Kidney epithelial cell (primary cell): ENCODE measurements at regions not wholly inside any gene's neighbourhood (a gene's known extent, or its start where the extent isn't known, plus 50 kb on each side); places are given as distances from the start of the nearest gene placed in this dataset.

Experiments
- DNase-seq: peaks from one replicate; pipeline ENCODE4 v3.0.0-alpha.2; 2010; ENCODE audit warnings: low read depth
- H3K27me3 ChIP-seq: 2 replicates; pipeline ENCODE4 v1.6.0; 2011; ENCODE audit warnings: low read length; ENCODE audit not compliant: control insufficient read depth, insufficient read depth
- H3K36me3 ChIP-seq: 2 replicates; pipeline ENCODE4 v1.5.1; 2011; ENCODE audit warnings: low read length; ENCODE audit not compliant: control insufficient read depth, insufficient read depth
- H3K4me3 ChIP-seq: 2 replicates; pipeline ENCODE4 v1.5.1; 2011; ENCODE audit warnings: low read depth, mild to moderate bottlenecking, control low read depth, low read length
- TF ChIP-seq, protein P1 (sequence below): IDR thresholded peaks from 2 replicates; pipeline ENCODE4 v1.5.1; 2011; ENCODE audit warnings: mild to moderate bottlenecking, moderate library complexity, low read length, control low read depth, inconsistent platforms; ENCODE audit not compliant: insufficient read depth, poor library complexity, severe bottlenecking

DNA sequence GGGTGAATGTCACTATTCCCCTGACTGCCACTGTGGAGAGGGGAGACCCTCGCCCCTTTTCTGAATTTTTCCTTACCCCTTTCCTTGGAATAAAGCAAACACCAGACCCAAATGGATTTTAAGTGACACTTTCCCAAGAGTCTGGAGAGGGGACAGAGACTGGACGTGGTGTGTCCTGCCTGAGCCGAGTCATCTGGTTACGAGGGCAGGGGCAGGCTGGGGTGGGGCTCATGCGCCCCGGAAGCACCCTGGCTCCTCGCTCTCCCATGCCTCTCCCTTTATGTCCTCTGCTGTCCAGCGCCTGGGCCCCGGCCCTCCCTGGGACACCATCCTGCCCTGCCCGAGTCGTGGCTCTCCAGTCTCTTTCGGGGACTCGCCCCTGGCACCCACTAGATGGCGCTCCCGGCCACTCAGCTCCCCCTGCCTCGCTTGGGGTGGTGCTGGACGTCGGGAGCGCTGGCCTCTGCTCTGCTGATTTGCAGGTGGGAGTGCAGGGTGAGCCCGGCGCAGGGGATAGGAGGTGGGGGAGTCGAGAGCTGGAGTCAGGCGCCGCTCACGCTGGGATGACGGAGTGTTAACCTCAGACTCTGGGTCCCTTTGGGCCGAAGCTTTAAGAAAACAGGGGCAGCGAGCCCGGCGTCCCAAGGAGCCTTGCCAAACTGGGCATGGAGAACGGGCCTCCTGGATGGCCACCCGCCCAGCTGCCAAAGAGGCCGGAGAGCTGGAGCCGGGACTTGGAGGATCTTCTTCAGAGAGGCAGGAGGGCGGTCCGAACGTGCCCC lies 89.8 kb downstream of the RPS6KA4 start:
- peaks cover 25% of the 10 kb centered on the region for H3K27me3 ChIP-seq
- TF ChIP-seq, protein P1, sequence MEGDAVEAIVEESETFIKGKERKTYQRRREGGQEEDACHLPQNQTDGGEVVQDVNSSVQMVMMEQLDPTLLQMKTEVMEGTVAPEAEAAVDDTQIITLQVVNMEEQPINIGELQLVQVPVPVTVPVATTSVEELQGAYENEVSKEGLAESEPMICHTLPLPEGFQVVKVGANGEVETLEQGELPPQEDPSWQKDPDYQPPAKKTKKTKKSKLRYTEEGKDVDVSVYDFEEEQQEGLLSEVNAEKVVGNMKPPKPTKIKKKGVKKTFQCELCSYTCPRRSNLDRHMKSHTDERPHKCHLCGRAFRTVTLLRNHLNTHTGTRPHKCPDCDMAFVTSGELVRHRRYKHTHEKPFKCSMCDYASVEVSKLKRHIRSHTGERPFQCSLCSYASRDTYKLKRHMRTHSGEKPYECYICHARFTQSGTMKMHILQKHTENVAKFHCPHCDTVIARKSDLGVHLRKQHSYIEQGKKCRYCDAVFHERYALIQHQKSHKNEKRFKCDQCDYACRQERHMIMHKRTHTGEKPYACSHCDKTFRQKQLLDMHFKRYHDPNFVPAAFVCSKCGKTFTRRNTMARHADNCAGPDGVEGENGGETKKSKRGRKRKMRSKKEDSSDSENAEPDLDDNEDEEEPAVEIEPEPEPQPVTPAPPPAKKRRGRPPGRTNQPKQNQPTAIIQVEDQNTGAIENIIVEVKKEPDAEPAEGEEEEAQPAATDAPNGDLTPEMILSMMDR: peak; percentile 94
- H3K36me3 ChIP-seq: no peaks in the 10 kb centered on the region
- no peak overlapping the region for H3K4me3 ChIP-seq
- peak; percentile 12 for DNase-seq

DNA sequence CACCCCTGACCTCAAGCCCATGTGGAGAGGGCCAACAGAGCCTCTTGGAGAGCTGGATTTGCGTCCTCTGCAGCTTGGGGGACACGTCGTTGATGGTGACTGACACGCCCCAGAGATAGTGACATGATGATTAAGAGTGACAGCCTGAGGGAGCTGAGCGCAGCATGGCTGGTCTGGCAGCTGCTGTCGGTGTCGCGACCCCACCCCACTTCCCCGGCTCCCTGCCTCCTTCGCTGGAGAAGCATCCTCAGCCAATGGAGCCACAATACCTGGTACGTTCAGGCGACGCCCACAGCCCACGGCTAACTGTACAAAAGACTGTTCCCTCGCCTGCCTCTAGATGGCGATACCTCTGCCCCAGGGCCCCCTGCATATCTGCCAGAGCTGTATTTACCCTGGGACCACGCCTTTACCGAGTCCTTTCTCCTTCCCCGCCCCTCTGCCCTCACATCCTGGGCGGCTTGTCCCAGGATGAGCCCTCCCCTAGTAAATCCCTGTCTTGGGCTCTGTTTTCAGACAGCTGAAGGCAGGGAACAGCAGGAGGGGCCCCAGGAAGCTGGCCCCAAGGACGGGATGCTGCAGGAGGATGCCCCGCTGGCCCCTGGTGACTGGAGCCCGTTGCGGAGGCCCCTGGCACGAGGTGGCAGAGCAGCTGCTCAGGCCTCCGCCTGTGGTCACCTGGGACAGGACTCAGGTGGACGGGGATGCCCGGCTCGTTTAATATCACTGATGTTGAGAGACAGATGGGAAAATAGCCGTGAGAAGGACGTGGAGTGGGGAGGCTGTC lies 90.6 kb downstream of the RPS6KA4 start:
- no peaks in the 10 kb centered on the region for H3K36me3 ChIP-seq

DNA sequence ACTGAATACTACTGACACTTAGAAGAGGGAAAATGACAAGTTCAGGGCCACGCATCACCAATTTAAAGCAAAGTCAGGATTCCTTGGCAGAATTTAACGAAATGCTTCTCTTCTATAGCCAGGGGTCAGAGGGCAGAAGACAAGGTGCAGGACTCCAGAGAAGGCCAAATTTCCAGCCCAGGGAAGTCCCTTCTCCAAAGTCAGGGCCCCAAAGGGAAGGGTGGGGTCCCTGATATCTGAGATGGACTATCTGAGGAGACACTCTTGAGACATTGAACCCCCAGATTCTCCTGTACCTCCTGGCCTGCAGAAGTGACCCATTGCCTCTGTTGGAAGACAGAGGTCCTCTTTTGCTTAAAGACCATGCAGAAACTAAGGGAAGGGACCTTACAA lies 91.2 kb downstream of the RPS6KA4 start:
- no peak for DNase-seq

More for the DNA sequence above, 90.6 kb downstream of the RPS6KA4 start:
- TF ChIP-seq, protein P1: peak; percentile 83
- DNase-seq: no peak
- Histone ChIP-seq H3K4me3 (no peak overlapping the region), H3K27me3 (peaks cover 24% of the 10 kb centered on the region)

DNA sequence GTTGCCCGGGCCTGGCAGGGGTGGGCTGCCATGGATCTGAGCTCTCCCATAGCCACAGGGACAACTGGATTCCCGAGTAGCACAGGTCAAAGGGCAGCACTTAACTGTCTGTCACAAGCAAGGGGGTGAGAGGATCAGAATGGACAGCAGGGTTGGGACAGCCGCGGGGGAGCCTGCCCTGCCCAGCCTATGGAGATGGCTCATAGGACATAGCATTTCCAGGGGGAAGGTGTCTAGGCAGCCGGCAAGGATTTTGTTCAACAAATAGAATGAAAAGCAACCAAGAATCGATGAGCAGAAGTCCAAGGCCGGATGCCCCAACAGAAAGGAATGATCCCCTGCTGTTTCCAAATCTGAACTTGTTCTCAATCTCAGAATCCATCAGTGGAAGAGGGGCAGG lies 92.9 kb downstream of the RPS6KA4 start:
- peaks cover 21% of the 10 kb centered on the region for H3K27me3 ChIP-seq
- DNase-seq: no peak
- TF ChIP-seq, protein P1: no peak

More for the DNA sequence above, 91.2 kb downstream of the RPS6KA4 start:
- H3K36me3 ChIP-seq: no peaks in the 10 kb centered on the region
- H3K4me3 ChIP-seq: no peak overlapping the region
- peaks cover 21% of the 10 kb centered on the region for H3K27me3 ChIP-seq
- TF ChIP-seq, protein P1: no peak

DNA sequence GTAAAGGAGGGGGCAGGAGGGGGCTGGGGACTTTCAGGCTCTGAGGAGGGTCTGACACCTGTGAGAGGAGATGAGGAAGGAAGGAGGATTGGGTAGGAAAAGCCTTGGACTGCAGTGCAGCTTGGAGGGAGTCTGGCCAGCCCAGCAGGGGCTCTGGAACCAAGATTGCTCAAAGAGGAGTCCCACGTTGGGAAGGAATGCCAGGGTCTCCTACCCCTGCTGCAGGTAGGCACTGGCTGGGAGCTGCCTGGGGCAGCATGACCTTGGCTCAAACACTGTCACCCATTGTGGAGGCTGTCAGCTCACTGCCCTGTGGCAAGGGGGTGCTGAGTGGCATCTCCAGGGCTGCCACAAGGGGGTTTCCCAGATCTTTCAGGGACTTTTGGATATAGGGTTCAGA lies 94.5 kb downstream of the RPS6KA4 start:
- TF ChIP-seq, protein P1: no peak
- Histone ChIP-seq H3K27me3 (peaks cover 17% of the 10 kb centered on the region), H3K36me3 (no peaks in the 10 kb centered on the region), H3K4me3 (no peak overlapping the region)
- no peak for DNase-seq

More for the DNA sequence above, 92.9 kb downstream of the RPS6KA4 start:
- no peak overlapping the region for H3K4me3 ChIP-seq
- H3K36me3 ChIP-seq: no peaks in the 10 kb centered on the region
